ENCODE measurements at regions not wholly inside any gene's neighbourhood (a gene's known extent, or its start where the extent isn't known, plus 50 kb on each side); places are given as distances from the start of the nearest gene placed in this dataset.

- peaks cover 10% of the 10 kb centered on the region for H3K4me1 ChIP-seq (ENCODE audit: control insufficient read depth, insufficient read depth, low read length)
- no peak overlapping the region for H3K27ac ChIP-seq (ENCODE audit: low read depth, low read length)
- H3K36me3 ChIP-seq (ENCODE audit: control insufficient read depth, insufficient read depth, low read length) = no peaks in the 10 kb centered on the region
Observed at GRCh38 chr5:74413403-74414048, 227.0 kb downstream of the ENC1 start.

GRCh38 chr5:74412066-74412465, 228.5 kb downstream of the ENC1 start:
- no peaks in the 10 kb centered on the region for H3K36me3 ChIP-seq (ENCODE audit: control insufficient read depth, insufficient read depth, low read length)
- H3K27ac ChIP-seq (ENCODE audit: low read depth, low read length) = no peak overlapping the region
- H3K4me1 ChIP-seq (ENCODE audit: control insufficient read depth, insufficient read depth, low read length) = peaks cover 10% of the 10 kb centered on the region
- no peaks in the 10 kb centered on the region for H3K27me3 ChIP-seq (ENCODE audit: control insufficient read depth, insufficient read depth, low read length)
- H3K9ac ChIP-seq (ENCODE audit: low read depth, low read length) = no peak overlapping the region
- no peaks in the 10 kb centered on the region for H3K9me3 ChIP-seq (ENCODE audit: control insufficient read depth, insufficient read depth, low read length)
- H3K4me3 ChIP-seq (ENCODE audit: low read depth, low read length) = no peak overlapping the region

More at GRCh38 chr5:74413403-74414048, 227.0 kb downstream of the ENC1 start:
- Histone ChIP-seq H3K9me3 (ENCODE audit: control insufficient read depth, insufficient read depth, low read length) (no peaks in the 10 kb centered on the region), H3K9ac (ENCODE audit: low read depth, low read length) (no peak overlapping the region), H3K27me3 (ENCODE audit: control insufficient read depth, insufficient read depth, low read length) (no peaks in the 10 kb centered on the region), H3K4me3 (ENCODE audit: low read depth, low read length) (no peak overlapping the region)

- Histone ChIP-seq H3K27ac (ENCODE audit: low read depth, low read length) (no peak overlapping the region), H3K36me3 (ENCODE audit: control insufficient read depth, insufficient read depth, low read length) (no peaks in the 10 kb centered on the region), H3K4me3 (ENCODE audit: low read depth, low read length) (no peak overlapping the region), H3K27me3 (ENCODE audit: control insufficient read depth, insufficient read depth, low read length) (no peaks in the 10 kb centered on the region), H3K4me1 (ENCODE audit: control insufficient read depth, insufficient read depth, low read length) (peaks cover 10% of the 10 kb centered on the region), H3K9ac (ENCODE audit: low read depth, low read length) (no peak overlapping the region), H3K9me3 (ENCODE audit: control insufficient read depth, insufficient read depth, low read length) (no peaks in the 10 kb centered on the region)
Observed at GRCh38 chr5:74409712-74410111, 230.8 kb downstream of the ENC1 start.

DNA sequence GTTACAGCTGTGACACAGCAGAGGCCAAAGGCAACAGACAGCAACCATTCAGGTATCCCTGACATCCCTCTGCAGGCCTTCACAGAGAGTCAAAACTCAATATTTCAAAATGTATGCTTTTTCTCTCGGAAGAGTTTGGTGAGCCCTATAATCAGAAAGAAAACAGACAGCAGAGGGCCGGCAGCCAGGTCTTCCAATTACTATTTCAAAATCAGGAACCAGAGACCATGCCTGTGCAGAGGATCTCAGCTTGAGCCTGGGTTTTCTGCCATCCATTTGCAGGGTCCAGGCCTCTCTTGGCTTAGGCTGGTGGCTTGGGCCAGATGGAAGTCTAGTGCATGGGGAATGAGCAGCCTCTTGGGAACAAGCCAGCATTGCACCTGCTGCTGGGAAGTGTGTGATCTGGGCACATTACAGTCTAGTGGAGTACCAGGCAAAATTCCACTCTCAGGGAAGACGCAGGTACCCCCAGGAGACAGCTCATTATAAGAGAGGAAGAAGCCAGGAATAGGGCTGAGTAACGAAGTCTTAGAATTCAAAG, 231.3 kb downstream of the ENC1 start:
- Histone ChIP-seq H3K27me3 (ENCODE audit: control insufficient read depth, insufficient read depth, low read length) (no peaks in the 10 kb centered on the region), H3K4me3 (ENCODE audit: low read depth, low read length) (no peak overlapping the region), H3K36me3 (ENCODE audit: control insufficient read depth, insufficient read depth, low read length) (no peaks in the 10 kb centered on the region), H3K27ac (ENCODE audit: low read depth, low read length) (no peak overlapping the region), H3K4me1 (ENCODE audit: control insufficient read depth, insufficient read depth, low read length) (peaks cover 10% of the 10 kb centered on the region), H3K9me3 (ENCODE audit: control insufficient read depth, insufficient read depth, low read length) (no peaks in the 10 kb centered on the region), H3K9ac (ENCODE audit: low read depth, low read length) (no peak overlapping the region)

- Histone ChIP-seq H3K9me3 (ENCODE audit: control insufficient read depth, insufficient read depth, low read length) (no peaks in the 10 kb centered on the region), H3K27ac (ENCODE audit: low read depth, low read length) (no peak overlapping the region), H3K27me3 (ENCODE audit: control insufficient read depth, insufficient read depth, low read length) (no peaks in the 10 kb centered on the region), H3K36me3 (ENCODE audit: control insufficient read depth, insufficient read depth, low read length) (no peaks in the 10 kb centered on the region), H3K9ac (ENCODE audit: low read depth, low read length) (no peak overlapping the region), H3K4me1 (ENCODE audit: control insufficient read depth, insufficient read depth, low read length) (peaks cover 10% of the 10 kb centered on the region), H3K4me3 (ENCODE audit: low read depth, low read length) (no peak overlapping the region)
Observed at GRCh38 chr5:74408150-74409043, 232.1 kb downstream of the ENC1 start.

DNA sequence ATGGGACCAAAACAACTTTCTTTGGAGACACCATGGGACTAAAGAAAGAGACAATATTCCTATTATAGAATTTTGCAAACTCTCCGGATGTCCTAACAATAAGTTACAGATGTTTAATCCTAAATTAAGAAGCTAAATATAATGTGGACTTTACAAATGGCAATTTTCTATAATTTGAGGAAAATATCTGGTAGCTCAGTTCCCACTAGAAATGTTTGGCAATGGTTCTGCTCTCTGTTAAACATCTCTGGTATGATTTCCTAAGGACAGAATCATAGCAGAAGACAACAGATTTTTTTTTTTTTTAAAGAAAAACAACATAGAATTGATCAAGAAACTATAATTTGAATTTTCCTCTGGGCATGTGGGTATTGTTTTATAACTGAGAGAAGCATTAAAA, 232.8 kb downstream of the ENC1 start:
- Histone ChIP-seq H3K9ac (ENCODE audit: low read depth, low read length) (no peak overlapping the region), H3K27ac (ENCODE audit: low read depth, low read length) (no peak overlapping the region), H3K4me3 (ENCODE audit: low read depth, low read length) (no peak overlapping the region), H3K27me3 (ENCODE audit: control insufficient read depth, insufficient read depth, low read length) (no peaks in the 10 kb centered on the region), H3K36me3 (ENCODE audit: control insufficient read depth, insufficient read depth, low read length) (no peaks in the 10 kb centered on the region), H3K4me1 (ENCODE audit: control insufficient read depth, insufficient read depth, low read length) (peaks cover 10% of the 10 kb centered on the region), H3K9me3 (ENCODE audit: control insufficient read depth, insufficient read depth, low read length) (no peaks in the 10 kb centered on the region)

DNA sequence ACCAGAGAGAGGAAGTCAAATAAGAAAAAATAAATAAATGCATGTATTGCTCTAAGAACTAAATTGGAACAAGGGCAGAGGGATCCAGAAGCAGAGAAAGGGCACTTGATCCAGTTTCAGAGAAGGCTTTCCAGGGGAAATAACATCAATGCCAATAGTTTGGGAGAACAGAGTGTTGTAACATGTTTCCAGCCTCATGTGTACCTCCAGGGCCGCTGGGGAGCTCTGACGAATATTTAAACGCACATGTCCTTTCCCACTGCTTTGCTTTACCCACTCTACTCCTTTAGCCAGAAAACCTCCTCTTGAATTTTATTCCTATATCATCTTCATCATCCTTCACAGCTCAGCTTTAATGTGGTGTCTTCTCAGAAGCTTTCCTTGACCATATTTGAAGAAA, 233.7 kb downstream of the ENC1 start:
- no peak overlapping the region for H3K4me3 ChIP-seq (ENCODE audit: low read depth, low read length)
- H3K4me1 ChIP-seq (ENCODE audit: control insufficient read depth, insufficient read depth, low read length) = peaks cover 2% of the 10 kb centered on the region
- H3K27me3 ChIP-seq (ENCODE audit: control insufficient read depth, insufficient read depth, low read length) = no peaks in the 10 kb centered on the region
- no peaks in the 10 kb centered on the region for H3K36me3 ChIP-seq (ENCODE audit: control insufficient read depth, insufficient read depth, low read length)
- H3K9me3 ChIP-seq (ENCODE audit: control insufficient read depth, insufficient read depth, low read length) = no peaks in the 10 kb centered on the region
- no peak overlapping the region for H3K27ac ChIP-seq (ENCODE audit: low read depth, low read length)
- no peak overlapping the region for H3K9ac ChIP-seq (ENCODE audit: low read depth, low read length)

- Histone ChIP-seq H3K4me3 (ENCODE audit: low read depth, low read length) (no peak overlapping the region), H3K36me3 (ENCODE audit: control insufficient read depth, insufficient read depth, low read length) (no peaks in the 10 kb centered on the region), H3K27ac (ENCODE audit: low read depth, low read length) (no peak overlapping the region), H3K9me3 (ENCODE audit: control insufficient read depth, insufficient read depth, low read length) (no peaks in the 10 kb centered on the region), H3K4me1 (ENCODE audit: control insufficient read depth, insufficient read depth, low read length) (no peaks in the 10 kb centered on the region), H3K9ac (ENCODE audit: low read depth, low read length) (no peak overlapping the region), H3K27me3 (ENCODE audit: control insufficient read depth, insufficient read depth, low read length) (no peaks in the 10 kb centered on the region)
Observed at GRCh38 chr5:74405593-74405992, 234.9 kb downstream of the ENC1 start.

GRCh38 chr5:74404574-74405508, 235.7 kb downstream of the ENC1 start:
- Histone ChIP-seq H3K27ac (ENCODE audit: low read depth, low read length) (no peak overlapping the region), H3K36me3 (ENCODE audit: control insufficient read depth, insufficient read depth, low read length) (no peaks in the 10 kb centered on the region), H3K27me3 (ENCODE audit: control insufficient read depth, insufficient read depth, low read length) (no peaks in the 10 kb centered on the region), H3K4me1 (ENCODE audit: control insufficient read depth, insufficient read depth, low read length) (no peaks in the 10 kb centered on the region), H3K4me3 (ENCODE audit: low read depth, low read length) (no peak overlapping the region), H3K9ac (ENCODE audit: low read depth, low read length) (no peak overlapping the region), H3K9me3 (ENCODE audit: control insufficient read depth, insufficient read depth, low read length) (no peaks in the 10 kb centered on the region)

DNA sequence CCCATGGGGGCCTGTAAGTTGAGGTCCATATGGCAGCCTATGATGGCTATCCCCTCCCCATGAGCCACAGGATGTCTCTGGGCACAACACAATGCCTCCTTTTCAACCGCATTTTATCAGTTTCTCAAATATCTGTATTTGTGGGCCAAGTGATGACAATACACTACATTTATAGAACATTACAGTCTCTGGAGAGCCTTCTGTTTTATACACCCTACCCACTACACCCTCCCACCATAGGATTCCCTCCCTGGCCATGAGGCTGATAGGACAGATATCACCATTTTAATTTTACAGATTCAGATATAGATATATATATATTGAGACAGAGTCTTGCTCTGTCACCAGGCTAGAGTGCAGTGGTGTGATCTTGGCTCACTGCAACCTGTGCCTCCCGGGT, 236.8 kb downstream of the ENC1 start:
- no peaks in the 10 kb centered on the region for H3K36me3 ChIP-seq (ENCODE audit: control insufficient read depth, insufficient read depth, low read length)
- H3K9me3 ChIP-seq (ENCODE audit: control insufficient read depth, insufficient read depth, low read length) = no peaks in the 10 kb centered on the region
- H3K4me3 ChIP-seq (ENCODE audit: low read depth, low read length) = no peak overlapping the region
- H3K4me1 ChIP-seq (ENCODE audit: control insufficient read depth, insufficient read depth, low read length) = no peaks in the 10 kb centered on the region
- H3K27me3 ChIP-seq (ENCODE audit: control insufficient read depth, insufficient read depth, low read length) = no peaks in the 10 kb centered on the region
- H3K9ac ChIP-seq (ENCODE audit: low read depth, low read length) = no peak overlapping the region
- no peak overlapping the region for H3K27ac ChIP-seq (ENCODE audit: low read depth, low read length)
